ENCODE measurements at regions not wholly inside any gene's neighbourhood (a gene's known extent, or its start where the extent isn't known, plus 50 kb on each side); places are given as distances from the start of the nearest gene placed in this dataset.

DNA sequence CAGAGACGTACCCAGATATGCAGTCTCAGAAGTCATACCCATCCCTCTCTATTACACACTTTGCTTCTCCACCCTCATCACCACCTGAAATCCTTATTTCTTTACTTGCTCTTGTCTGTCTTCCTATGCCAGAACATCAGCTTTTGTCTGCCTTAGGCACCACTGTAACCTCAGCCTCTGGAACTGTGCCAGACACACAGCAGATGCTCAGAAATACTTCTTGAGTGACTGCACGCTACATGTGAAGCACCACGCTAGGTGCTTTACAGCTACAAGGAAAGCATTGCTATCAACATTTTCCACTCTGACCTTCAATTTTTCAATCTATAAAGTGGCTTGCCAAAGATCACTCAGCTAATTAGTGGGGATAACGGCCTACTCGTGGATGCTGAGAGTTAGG, 226.8 kb downstream of the CHD9NB start:
- no peaks in the 10 kb centered on the region for H3K79me2 ChIP-seq (ENCODE audit: insufficient read depth, low read length)
- no peak for DNase-seq (ENCODE audit: low read depth)
- H3K9ac ChIP-seq (ENCODE audit: low read length), result no peak overlapping the region
- H4K20me1 ChIP-seq (ENCODE audit: insufficient read depth, low read length), result no peaks in the 10 kb centered on the region
- H3K4me3 Mint-ChIP-seq (ENCODE audit: unreplicated experiment), result no peak overlapping the region
- peaks cover 3% of the 10 kb centered on the region for H3K9me3 Mint-ChIP-seq (ENCODE audit: unreplicated experiment)
- TF ChIP-seq, protein P1, sequence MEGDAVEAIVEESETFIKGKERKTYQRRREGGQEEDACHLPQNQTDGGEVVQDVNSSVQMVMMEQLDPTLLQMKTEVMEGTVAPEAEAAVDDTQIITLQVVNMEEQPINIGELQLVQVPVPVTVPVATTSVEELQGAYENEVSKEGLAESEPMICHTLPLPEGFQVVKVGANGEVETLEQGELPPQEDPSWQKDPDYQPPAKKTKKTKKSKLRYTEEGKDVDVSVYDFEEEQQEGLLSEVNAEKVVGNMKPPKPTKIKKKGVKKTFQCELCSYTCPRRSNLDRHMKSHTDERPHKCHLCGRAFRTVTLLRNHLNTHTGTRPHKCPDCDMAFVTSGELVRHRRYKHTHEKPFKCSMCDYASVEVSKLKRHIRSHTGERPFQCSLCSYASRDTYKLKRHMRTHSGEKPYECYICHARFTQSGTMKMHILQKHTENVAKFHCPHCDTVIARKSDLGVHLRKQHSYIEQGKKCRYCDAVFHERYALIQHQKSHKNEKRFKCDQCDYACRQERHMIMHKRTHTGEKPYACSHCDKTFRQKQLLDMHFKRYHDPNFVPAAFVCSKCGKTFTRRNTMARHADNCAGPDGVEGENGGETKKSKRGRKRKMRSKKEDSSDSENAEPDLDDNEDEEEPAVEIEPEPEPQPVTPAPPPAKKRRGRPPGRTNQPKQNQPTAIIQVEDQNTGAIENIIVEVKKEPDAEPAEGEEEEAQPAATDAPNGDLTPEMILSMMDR (IDR thresholded peaks at IDR 0.05; ENCODE audit: insufficient read depth, low read depth, low read length), result no peak
- TF ChIP-seq EZH2 (IDR thresholded peaks at IDR 0.05; ENCODE audit: insufficient read depth, low read length), result no peak
- H3K4me1 Mint-ChIP-seq (ENCODE audit: low read depth, unreplicated experiment), result no peaks in the 10 kb centered on the region
- no peaks in the 10 kb centered on the region for H3K9me3 ChIP-seq (ENCODE audit: insufficient read depth, low read depth, low read length)
- no peak overlapping the region for H3K4me2 ChIP-seq (ENCODE audit: low read length)
- H3K4me1 ChIP-seq (ENCODE audit: insufficient read depth, low read length), result no peaks in the 10 kb centered on the region
- H3K27ac ChIP-seq (ENCODE audit: low read depth, low read length), result no peak overlapping the region
- no peak overlapping the region for H3K4me3 ChIP-seq (ENCODE audit: insufficient read depth, low read depth, low read length)
- no peaks in the 10 kb centered on the region for H3K36me3 ChIP-seq (ENCODE audit: insufficient read depth, low read length)
- H3K27me3 Mint-ChIP-seq (ENCODE audit: low read depth, unreplicated experiment), result peaks cover 6% of the 10 kb centered on the region
- H3K27me3 ChIP-seq (ENCODE audit: insufficient read depth, low read length), result no peaks in the 10 kb centered on the region
- H3K36me3 Mint-ChIP-seq (ENCODE audit: low read depth, unreplicated experiment), result no peaks in the 10 kb centered on the region
- FAIRE-seq, result no peak
- H3K27ac Mint-ChIP-seq (ENCODE audit: unreplicated experiment), result no peak overlapping the region
- no peak overlapping the region for H2AFZ ChIP-seq (ENCODE audit: low read depth, low read length)

DNA sequence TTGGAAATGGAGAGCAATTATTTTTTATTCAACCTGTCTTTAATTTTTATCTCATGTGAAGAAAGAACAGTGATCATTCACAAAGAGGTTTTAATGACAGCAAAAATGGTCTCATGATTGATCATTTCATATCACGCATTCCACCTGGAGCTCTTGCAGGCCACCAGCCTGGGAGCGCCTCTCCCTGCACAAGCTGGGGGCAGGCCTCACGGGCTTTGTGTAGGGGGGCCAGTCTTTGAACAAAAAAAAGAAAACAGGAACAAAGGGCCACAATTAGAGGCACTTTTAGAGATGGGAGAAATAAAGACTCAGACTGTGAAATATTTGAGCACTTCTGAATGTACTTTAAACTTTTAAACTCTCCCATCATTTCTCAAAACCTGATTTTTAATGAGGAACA, 232.9 kb downstream of the CHD9NB start:
- no peaks in the 10 kb centered on the region for H3K4me1 ChIP-seq (ENCODE audit: insufficient read depth, low read length)
- Mint-ChIP-seq H3K36me3 (ENCODE audit: low read depth, unreplicated experiment) (no peaks in the 10 kb centered on the region), H3K27ac (ENCODE audit: unreplicated experiment) (no peak overlapping the region), H3K4me3 (ENCODE audit: unreplicated experiment) (no peak overlapping the region), H3K9me3 (ENCODE audit: unreplicated experiment) (no peaks in the 10 kb centered on the region), H3K4me1 (ENCODE audit: low read depth, unreplicated experiment) (no peaks in the 10 kb centered on the region), H3K27me3 (ENCODE audit: low read depth, unreplicated experiment) (peaks cover 6% of the 10 kb centered on the region)
- FAIRE-seq (no peak), DNase-seq (ENCODE audit: low read depth) (no peak)
- H4K20me1 ChIP-seq (ENCODE audit: insufficient read depth, low read length), result no peaks in the 10 kb centered on the region
- H3K4me3 ChIP-seq (ENCODE audit: insufficient read depth, low read depth, low read length), result no peak overlapping the region
- H2AFZ ChIP-seq (ENCODE audit: low read depth, low read length), result no peak overlapping the region
- no peak for TF ChIP-seq EZH2 (IDR thresholded peaks at IDR 0.05; ENCODE audit: insufficient read depth, low read length)
- TF ChIP-seq, protein P1 (IDR thresholded peaks at IDR 0.05; ENCODE audit: insufficient read depth, low read depth, low read length), result no peak
- H3K9me3 ChIP-seq (ENCODE audit: insufficient read depth, low read depth, low read length), result no peaks in the 10 kb centered on the region
- H3K27ac ChIP-seq (ENCODE audit: low read depth, low read length), result no peak overlapping the region
- H3K36me3 ChIP-seq (ENCODE audit: insufficient read depth, low read length), result no peaks in the 10 kb centered on the region
- no peak overlapping the region for H3K9ac ChIP-seq (ENCODE audit: low read length)
- no peaks in the 10 kb centered on the region for H3K79me2 ChIP-seq (ENCODE audit: insufficient read depth, low read length)
- no peak overlapping the region for H3K4me2 ChIP-seq (ENCODE audit: low read length)
- no peaks in the 10 kb centered on the region for H3K27me3 ChIP-seq (ENCODE audit: insufficient read depth, low read length)

DNA sequence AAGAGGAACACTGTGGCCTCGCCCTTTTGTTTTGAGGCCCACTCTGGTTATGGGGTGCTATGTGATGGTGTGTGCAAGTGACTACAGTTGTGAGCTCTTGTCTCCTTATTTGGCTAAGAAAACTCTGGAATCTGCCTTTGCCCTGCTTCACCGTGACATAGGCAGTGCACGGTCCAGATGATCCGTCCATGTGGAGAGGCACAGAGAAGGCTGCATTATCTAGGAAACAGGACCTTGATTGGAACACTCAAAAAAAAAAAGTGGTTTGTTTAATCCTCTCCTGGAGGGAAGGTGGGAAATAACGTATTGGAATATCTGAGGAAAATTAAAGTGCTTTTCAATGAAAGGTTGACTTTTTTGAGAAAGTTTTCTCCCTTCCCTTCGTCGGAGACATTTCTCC, 233.3 kb downstream of the CHD9NB start:
- H3K27me3 Mint-ChIP-seq (ENCODE audit: low read depth, unreplicated experiment), result peaks cover 6% of the 10 kb centered on the region
- H3K36me3 Mint-ChIP-seq (ENCODE audit: low read depth, unreplicated experiment), result no peaks in the 10 kb centered on the region
- no peaks in the 10 kb centered on the region for H3K4me1 ChIP-seq (ENCODE audit: insufficient read depth, low read length)
- H3K4me1 Mint-ChIP-seq (ENCODE audit: low read depth, unreplicated experiment), result no peaks in the 10 kb centered on the region
- no peak overlapping the region for H2AFZ ChIP-seq (ENCODE audit: low read depth, low read length)
- H3K9me3 Mint-ChIP-seq (ENCODE audit: unreplicated experiment), result peaks cover 3% of the 10 kb centered on the region
- no peaks in the 10 kb centered on the region for H3K79me2 ChIP-seq (ENCODE audit: insufficient read depth, low read length)
- TF ChIP-seq, protein P1 (IDR thresholded peaks at IDR 0.05; ENCODE audit: insufficient read depth, low read depth, low read length), result no peak
- TF ChIP-seq EZH2 (IDR thresholded peaks at IDR 0.05; ENCODE audit: insufficient read depth, low read length), result no peak
- no peak overlapping the region for H3K27ac ChIP-seq (ENCODE audit: low read depth, low read length)
- no peak overlapping the region for H3K4me3 ChIP-seq (ENCODE audit: insufficient read depth, low read depth, low read length)
- H3K9me3 ChIP-seq (ENCODE audit: insufficient read depth, low read depth, low read length), result no peaks in the 10 kb centered on the region
- FAIRE-seq, result no peak
- no peak overlapping the region for H3K9ac ChIP-seq (ENCODE audit: low read length)
- no peak overlapping the region for H3K4me3 Mint-ChIP-seq (ENCODE audit: unreplicated experiment)
- no peak overlapping the region for H3K27ac Mint-ChIP-seq (ENCODE audit: unreplicated experiment)
- no peak for DNase-seq (ENCODE audit: low read depth)
- no peaks in the 10 kb centered on the region for H4K20me1 ChIP-seq (ENCODE audit: insufficient read depth, low read length)
- H3K36me3 ChIP-seq (ENCODE audit: insufficient read depth, low read length), result no peaks in the 10 kb centered on the region
- H3K4me2 ChIP-seq (ENCODE audit: low read length), result no peak overlapping the region
- no peaks in the 10 kb centered on the region for H3K27me3 ChIP-seq (ENCODE audit: insufficient read depth, low read length)

Data from astrocyte (in vitro differentiated cells and primary cell).